Neural cell (in vitro differentiated cells): ENCODE measurements at regions not wholly inside any gene's neighbourhood (a gene's known extent, or its start where the extent isn't known, plus 50 kb on each side); places are given as distances from the start of the nearest gene placed in this dataset.

ENCODE experiments used
- H2AFZ ChIP-seq: fragments of 200-600, 300-800 bp; sonication (generic), shearing (Covaris generic); 2 replicates; pipeline ENCODE4 v1.6.0; 2014; ENCODE audit warnings: low read depth, mild to moderate bottlenecking, antibody characterized with exemption, low read length, moderate library complexity
- H3F3A ChIP-seq: fragments of 200-600 bp; shearing (Covaris generic); 2 replicates; pipeline ENCODE4 v1.6.1; 2016; ENCODE audit warnings: mild to moderate bottlenecking, moderate library complexity, mixed read lengths, antibody characterized with exemption, low read length; ENCODE audit not compliant: insufficient read depth, poor library complexity, severe bottlenecking
- H3K27ac ChIP-seq: fragments of 200-600, 300-800 bp; sonication (generic), shearing (Covaris generic); 2 replicates; pipeline ENCODE4 v1.5.1; 2014; ENCODE audit warnings: mild to moderate bottlenecking, low read length, moderate library complexity
- H3K27me3 ChIP-seq: fragments of 300-800, 200-600 bp; sonication (generic), shearing (Covaris generic); 2 replicates; pipeline ENCODE4 v1.6.0; 2014; ENCODE audit warnings: mild to moderate bottlenecking, low read depth, low read length, moderate library complexity; ENCODE audit not compliant: insufficient read depth
- H3K36me3 ChIP-seq: fragments of 300-800, 200-600 bp; sonication (generic), shearing (Covaris generic); 2 replicates; pipeline ENCODE4 v1.5.1; 2014; ENCODE audit warnings: mild to moderate bottlenecking, antibody characterized with exemption, low read length, moderate library complexity; ENCODE audit not compliant: insufficient read depth
- H3K4me2 ChIP-seq: fragments of 300-800, 200-600 bp; sonication (generic), shearing (Covaris generic); 2 replicates; pipeline ENCODE4 v1.6.0; 2014; ENCODE audit warnings: mild to moderate bottlenecking, low read length
- H3K4me3 ChIP-seq: fragments of 300-800, 200-600 bp; sonication (generic), shearing (Covaris generic); 2 replicates; pipeline ENCODE4 v1.5.1; 2014; ENCODE audit warnings: mild to moderate bottlenecking, low read length, moderate library complexity
- H3K79me2 ChIP-seq: fragments of 200-600 bp; shearing (Covaris generic); replicated peaks from 2 replicates; pipeline ENCODE4 v1.6.0; 2014; ENCODE audit warnings: mild to moderate bottlenecking, low read length, moderate library complexity; ENCODE audit not compliant: insufficient read depth
- H3K9ac ChIP-seq: fragments of 300-800, 200-600 bp; sonication (generic), shearing (Covaris generic); 2 replicates; pipeline ENCODE4 v1.6.1; 2016; ENCODE audit warnings: mild to moderate bottlenecking, low read length, mixed read lengths
- H3K9me2 ChIP-seq: fragments of 200-600 bp; shearing (Covaris generic); 2 replicates; pipeline ENCODE4 v1.6.1; 2016; ENCODE audit warnings: mild to moderate bottlenecking, low read length, mixed read lengths; ENCODE audit not compliant: insufficient read depth
- H3K9me3 ChIP-seq: fragments of 200-600, 300-800 bp; sonication (generic), shearing (Covaris generic); 2 replicates; pipeline ENCODE4 v1.6.1; 2016; ENCODE audit warnings: mild to moderate bottlenecking, mixed run types, low read length, moderate library complexity, mixed read lengths
- H4K20me1 ChIP-seq: fragments of 200-600 bp; shearing (Covaris generic); 2 replicates; pipeline ENCODE4 v1.6.1; 2016; ENCODE audit warnings: mild to moderate bottlenecking, mixed run types; ENCODE audit not compliant: insufficient read depth
- CTCF ChIP-seq: fragments of 450-650 bp; IDR thresholded peaks from 2 replicates; pipeline ENCODE4 v1.5.1; 2014; ENCODE audit warnings: antibody characterized with exemption, mild to moderate bottlenecking, moderate library complexity; ENCODE audit not compliant: poor library complexity, severe bottlenecking
- EP300 ChIP-seq: fragments of 450-650 bp; conservative IDR thresholded peaks from 2 replicates; pipeline ENCODE4 v1.6.1; 2014; ENCODE audit warnings: antibody characterized with exemption, mild to moderate bottlenecking, moderate library complexity; ENCODE audit not compliant: poor library complexity, severe bottlenecking
- EZH2 ChIP-seq: fragments of 200-600, 300-800 bp; shearing (Covaris generic), sonication (generic); IDR thresholded peaks from 2 replicates; pipeline ENCODE4 v1.6.1; 2014; ENCODE audit warnings: antibody characterized with exemption, low read length, borderline replicate concordance, mild to moderate bottlenecking; ENCODE audit not compliant: insufficient read depth, poor library complexity, severe bottlenecking
- MXI1 ChIP-seq: fragments of 450-650 bp; conservative IDR thresholded peaks from 2 replicates; pipeline ENCODE4 v1.6.1; 2014; ENCODE audit warnings: antibody characterized with exemption, mild to moderate bottlenecking; ENCODE audit not compliant: poor library complexity, severe bottlenecking
- POLR2AphosphoS5 ChIP-seq: IDR thresholded peaks from 2 replicates; pipeline ENCODE4 v1.6.1; 2012
- RAD21 ChIP-seq: fragments of 450-650 bp; conservative IDR thresholded peaks from 2 replicates; pipeline ENCODE4 v1.6.1; 2014; ENCODE audit warnings: antibody characterized with exemption, mild to moderate bottlenecking, moderate library complexity
- REST ChIP-seq: IDR thresholded peaks from 2 replicates; pipeline ENCODE4 v1.6.1; 2012; ENCODE audit warnings: borderline replicate concordance
- SMC3 ChIP-seq: fragments of 450-650 bp; conservative IDR thresholded peaks from 2 replicates; pipeline ENCODE4 v1.6.1; 2014; ENCODE audit warnings: antibody characterized with exemption, mild to moderate bottlenecking, moderate library complexity; ENCODE audit not compliant: poor library complexity
- TAF1 ChIP-seq: IDR thresholded peaks from 2 replicates; pipeline ENCODE4 v1.6.1; 2012; ENCODE audit warnings: low read depth

- no peaks in the 10 kb centered on the region for H3K79me2 ChIP-seq
- H3F3A ChIP-seq = no peaks in the 10 kb centered on the region
- no peaks in the 10 kb centered on the region for H3K27me3 ChIP-seq
- H3K9me2 ChIP-seq = no peaks in the 10 kb centered on the region
- H3K9me3 ChIP-seq = no peaks in the 10 kb centered on the region
- H2AFZ ChIP-seq = no peak overlapping the region
- no peaks in the 10 kb centered on the region for H4K20me1 ChIP-seq
- no peak overlapping the region for H3K9ac ChIP-seq
- H3K4me3 ChIP-seq = no peak overlapping the region
- no peak for TF ChIP-seq TAF1
- no peak for TF ChIP-seq SMC3
- no peak for TF ChIP-seq EZH2
- no peak for TF ChIP-seq RAD21
- TF ChIP-seq REST = no peak
- TF ChIP-seq POLR2AphosphoS5 = no peak
- TF ChIP-seq CTCF = no peak
- no peak for TF ChIP-seq MXI1
- TF ChIP-seq EP300 = no peak
- no peak overlapping the region for H3K27ac ChIP-seq
- H3K36me3 ChIP-seq = no peaks in the 10 kb centered on the region
- H3K4me2 ChIP-seq = no peak overlapping the region
Observed at GRCh38 chr7:11261470-11261869, 287.8 kb downstream of the PHF14 start.

- no peak for TF ChIP-seq REST
- no peak for TF ChIP-seq EP300
- no peak for TF ChIP-seq POLR2AphosphoS5
- TF ChIP-seq CTCF = no peak
- TF ChIP-seq TAF1 = no peak
- TF ChIP-seq SMC3 = no peak
- no peak for TF ChIP-seq RAD21
- TF ChIP-seq EZH2 = no peak
- TF ChIP-seq MXI1 = no peak
- no peaks in the 10 kb centered on the region for H3K9me2 ChIP-seq
- H3K36me3 ChIP-seq = no peaks in the 10 kb centered on the region
- H2AFZ ChIP-seq = no peak overlapping the region
- no peaks in the 10 kb centered on the region for H3K9me3 ChIP-seq
- H3K27ac ChIP-seq = no peak overlapping the region
- no peaks in the 10 kb centered on the region for H4K20me1 ChIP-seq
- H3F3A ChIP-seq = no peaks in the 10 kb centered on the region
- H3K4me2 ChIP-seq = no peak overlapping the region
- H3K4me3 ChIP-seq = no peak overlapping the region
- H3K79me2 ChIP-seq = no peaks in the 10 kb centered on the region
- H3K9ac ChIP-seq = no peak overlapping the region
- no peaks in the 10 kb centered on the region for H3K27me3 ChIP-seq
Observed at GRCh38 chr7:11266101-11266500, 292.4 kb downstream of the PHF14 start.
